Activated T-helper 17 cell treated with anti-CD3 and anti-CD28 coated beads, Interleukin-2, amount 50 U/mL, for 72 hours (primary cell): ENCODE measurements at regions not wholly inside any gene's neighbourhood (a gene's known extent, or its start where the extent isn't known, plus 50 kb on each side); places are given as distances from the start of the nearest gene placed in this dataset.

Experiments
- ATAC-seq: fragments of 150-1000 bp; cut with Tn5 transposase; replicated peaks from 2 replicates; pipeline ENCODE4 v1.10.0; 2021; ENCODE audit warnings: mild to moderate bottlenecking, moderate library complexity
- H3K27ac Mint-ChIP-seq: one replicate; pipeline ENCODE4 v1.8.0; 2022; ENCODE audit warnings: mixed read lengths
- H3K27me3 Mint-ChIP-seq: one replicate; pipeline ENCODE4 v1.8.0; 2022; ENCODE audit warnings: mixed read lengths
- H3K36me3 Mint-ChIP-seq: one replicate; pipeline ENCODE4 v1.8.0; 2022; ENCODE audit warnings: low read depth, mild to moderate bottlenecking, mixed read lengths
- H3K4me1 Mint-ChIP-seq: one replicate; pipeline ENCODE4 v1.8.0; 2022; ENCODE audit warnings: mixed read lengths
- H3K4me3 Mint-ChIP-seq: one replicate; pipeline ENCODE4 v1.8.0; 2022; ENCODE audit warnings: mild to moderate bottlenecking, mixed read lengths
- H3K9me3 Mint-ChIP-seq: one replicate; pipeline ENCODE4 v1.8.0; 2022; ENCODE audit warnings: mixed read lengths

DNA sequence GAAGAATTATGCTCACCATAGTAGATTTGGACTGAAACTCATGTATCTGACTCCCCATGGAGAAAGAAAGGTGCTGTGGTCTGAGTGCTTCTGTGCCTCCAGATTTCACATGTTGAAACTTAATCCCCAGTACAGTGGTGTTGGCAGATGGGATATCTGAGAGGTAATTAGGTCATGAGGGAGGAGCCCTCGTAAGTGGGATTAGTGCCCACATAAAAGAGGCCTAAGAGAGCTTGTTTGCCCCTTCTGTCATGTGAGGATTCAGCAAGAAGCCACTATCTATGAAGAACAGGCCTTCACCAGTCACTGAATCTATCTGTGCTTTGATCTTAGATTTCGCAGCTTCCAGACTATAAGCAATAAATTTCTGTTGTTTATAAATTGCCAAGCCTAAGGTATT, 150.1 kb downstream of the PLPP3 start:
- H3K36me3 Mint-ChIP-seq: no peaks in the 10 kb centered on the region
- no peak for ATAC-seq
- H3K27me3 Mint-ChIP-seq: peaks cover 10% of the 10 kb centered on the region
- no peaks in the 10 kb centered on the region for H3K4me1 Mint-ChIP-seq
- no peaks in the 10 kb centered on the region for H3K9me3 Mint-ChIP-seq
- H3K4me3 Mint-ChIP-seq: no peak overlapping the region
- no peak overlapping the region for H3K27ac Mint-ChIP-seq

DNA sequence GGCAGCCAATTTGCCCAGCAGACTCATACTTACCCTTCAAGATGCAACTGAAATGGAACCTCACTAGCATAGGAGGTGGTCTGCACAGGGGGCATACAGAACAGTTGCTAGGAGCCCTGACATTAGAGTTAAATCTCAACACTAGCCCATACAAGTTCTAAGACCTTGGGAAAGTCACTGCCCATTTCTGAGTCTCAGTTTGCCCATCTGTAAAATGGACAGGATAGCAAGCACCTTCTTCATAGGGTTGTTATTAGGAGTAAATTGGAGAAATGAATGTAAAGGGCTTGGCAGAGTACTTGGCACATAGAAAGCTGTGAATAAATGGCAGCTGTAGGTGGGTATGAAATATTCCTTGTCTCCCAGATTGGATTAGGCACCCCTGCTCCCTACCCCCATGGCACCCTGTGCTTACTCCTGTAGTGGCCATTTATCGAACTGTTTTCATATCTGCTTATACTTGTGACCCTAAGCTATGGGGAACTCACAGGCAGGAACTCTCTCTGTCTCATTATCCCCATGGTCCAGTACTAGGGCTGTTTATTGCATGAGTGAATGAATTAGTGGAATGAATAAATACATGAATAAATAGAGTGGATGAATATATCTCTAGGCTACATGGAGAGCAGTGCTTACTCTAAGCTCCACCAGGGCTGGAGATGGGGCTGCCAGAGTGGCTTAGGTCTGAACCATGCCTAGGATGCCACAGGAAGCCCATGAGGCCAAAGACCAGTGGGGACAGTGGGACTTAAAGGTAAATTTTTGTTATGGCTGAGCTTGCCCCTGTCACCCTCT, 152.6 kb downstream of the PLPP3 start:
- Mint-ChIP-seq H3K36me3 (no peaks in the 10 kb centered on the region), H3K4me3 (no peak overlapping the region), H3K9me3 (no peaks in the 10 kb centered on the region), H3K27me3 (no peaks in the 10 kb centered on the region), H3K27ac (no peak overlapping the region), H3K4me1 (no peaks in the 10 kb centered on the region)
- no peak for ATAC-seq

DNA sequence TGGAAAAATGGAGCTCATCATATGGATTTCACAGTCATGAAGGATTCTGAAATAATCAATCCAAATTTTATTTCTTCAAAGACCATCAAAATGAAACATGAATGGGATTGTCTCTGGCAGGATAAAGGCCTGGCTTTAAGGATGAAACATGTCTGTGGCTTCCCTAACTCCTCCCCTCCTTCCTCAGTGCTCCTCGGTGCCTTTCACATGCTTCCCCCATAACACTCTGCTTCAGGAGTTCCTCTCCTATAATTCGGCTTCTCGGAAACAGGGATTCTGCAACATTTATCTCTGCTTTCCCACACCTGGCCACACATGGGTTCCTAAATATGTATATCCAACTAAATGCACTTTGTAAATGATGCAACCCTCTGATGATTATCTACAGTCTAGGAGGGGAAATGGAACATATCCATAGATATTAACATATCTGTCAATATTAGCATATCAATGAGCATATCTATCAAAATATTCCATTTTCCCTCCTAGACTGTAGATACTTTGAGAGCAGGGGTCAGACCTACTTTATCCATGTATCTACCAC, 153.8 kb downstream of the PLPP3 start:
- no peak for ATAC-seq
- H3K36me3 Mint-ChIP-seq: no peaks in the 10 kb centered on the region
- H3K27ac Mint-ChIP-seq: no peak overlapping the region
- H3K4me1 Mint-ChIP-seq: no peaks in the 10 kb centered on the region
- H3K9me3 Mint-ChIP-seq: no peaks in the 10 kb centered on the region
- H3K27me3 Mint-ChIP-seq: peaks cover 4% of the 10 kb centered on the region
- H3K4me3 Mint-ChIP-seq: no peak overlapping the region

DNA sequence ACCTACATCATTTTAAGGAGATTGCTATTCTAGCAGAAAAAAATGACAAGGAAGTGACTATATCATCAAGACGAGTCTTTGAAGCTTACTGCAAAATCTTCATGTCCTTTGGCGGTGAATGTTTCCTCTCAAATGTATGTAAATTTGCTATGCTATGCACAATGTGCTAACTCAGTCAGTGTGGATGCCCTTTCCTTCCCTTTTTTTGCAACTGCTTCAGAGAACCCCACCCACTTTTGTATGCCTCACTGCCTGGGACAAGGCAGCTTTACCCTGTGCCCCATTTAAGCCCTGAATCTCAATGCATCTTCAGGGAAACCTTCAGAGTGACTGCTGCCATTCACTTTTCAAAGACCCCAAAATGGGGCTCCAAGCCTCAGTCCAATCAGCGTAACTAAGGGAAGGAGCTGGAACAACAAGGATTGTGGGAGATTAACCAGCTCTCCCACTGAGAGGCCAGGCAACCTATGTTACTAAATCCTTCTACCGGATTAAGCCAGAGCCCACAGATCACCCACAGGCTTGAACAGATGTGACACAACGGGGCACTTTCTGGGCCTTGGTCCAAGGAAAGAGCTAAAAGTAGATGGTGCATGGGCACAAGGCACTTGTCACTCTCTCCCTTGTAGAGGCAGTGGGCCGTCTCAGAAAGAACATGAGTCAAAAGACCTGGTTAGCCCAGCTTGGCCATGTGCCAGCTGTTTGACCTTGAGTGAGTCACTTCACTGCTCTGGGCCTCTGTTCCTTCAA, 154.4 kb downstream of the PLPP3 start:
- H3K27me3 Mint-ChIP-seq: peaks cover 4% of the 10 kb centered on the region
- H3K27ac Mint-ChIP-seq: no peak overlapping the region
- H3K4me1 Mint-ChIP-seq: no peaks in the 10 kb centered on the region
- no peaks in the 10 kb centered on the region for H3K9me3 Mint-ChIP-seq
- H3K4me3 Mint-ChIP-seq: no peak overlapping the region
- no peaks in the 10 kb centered on the region for H3K36me3 Mint-ChIP-seq
- no peak for ATAC-seq

DNA sequence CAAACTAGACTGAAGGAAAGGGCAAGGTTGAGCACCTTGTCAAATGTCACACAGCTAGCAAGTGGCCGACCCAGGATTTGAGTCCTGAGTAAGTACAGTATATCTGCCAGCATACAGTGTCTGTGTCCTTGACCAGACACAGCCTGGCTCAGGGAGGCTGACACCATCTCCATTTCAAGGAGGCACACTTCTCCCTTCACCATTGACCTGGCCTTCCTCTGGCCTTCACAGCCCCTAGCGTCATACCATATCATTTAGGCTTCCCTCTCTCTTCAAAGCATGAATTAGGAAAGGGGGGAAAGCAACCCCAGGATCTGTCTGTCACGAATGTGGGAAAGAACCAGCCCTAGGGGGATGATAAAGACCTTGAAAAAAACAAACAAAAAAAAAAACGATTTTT, 155.6 kb downstream of the PLPP3 start:
- H3K27ac Mint-ChIP-seq: no peak overlapping the region
- no peaks in the 10 kb centered on the region for H3K4me1 Mint-ChIP-seq
- no peak overlapping the region for H3K4me3 Mint-ChIP-seq
- no peaks in the 10 kb centered on the region for H3K36me3 Mint-ChIP-seq
- ATAC-seq: no peak
- H3K9me3 Mint-ChIP-seq: no peaks in the 10 kb centered on the region
- H3K27me3 Mint-ChIP-seq: peaks cover 5% of the 10 kb centered on the region

DNA sequence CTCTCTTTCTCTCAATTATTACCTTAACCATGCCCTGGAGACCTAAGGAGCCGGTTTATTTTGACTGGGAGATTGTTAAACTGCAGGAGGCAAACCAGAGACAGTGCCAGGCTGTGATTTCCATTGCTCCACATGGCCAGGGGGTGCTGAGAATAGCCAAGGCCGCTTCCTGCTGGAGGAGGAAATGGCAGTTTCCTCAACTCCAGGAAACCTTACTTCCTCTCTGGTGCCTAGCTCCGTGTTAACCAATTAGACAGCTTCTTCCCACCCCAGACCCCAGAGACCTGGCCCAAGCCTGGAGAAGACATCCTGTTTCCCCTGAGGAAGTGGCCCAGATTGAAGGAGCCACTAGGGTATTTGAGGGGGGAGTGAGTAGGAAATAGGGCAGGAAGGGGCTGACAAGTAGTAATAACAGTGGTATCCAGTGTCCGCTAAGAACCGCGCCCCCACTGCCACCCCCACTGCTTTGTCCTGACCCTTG, 161.2 kb downstream of the PLPP3 start:
- H3K4me1 Mint-ChIP-seq: no peaks in the 10 kb centered on the region
- no peaks in the 10 kb centered on the region for H3K9me3 Mint-ChIP-seq
- H3K27me3 Mint-ChIP-seq: peaks cover 10% of the 10 kb centered on the region
- ATAC-seq: no peak
- no peaks in the 10 kb centered on the region for H3K36me3 Mint-ChIP-seq
- H3K4me3 Mint-ChIP-seq: no peak overlapping the region
- H3K27ac Mint-ChIP-seq: no peak overlapping the region

DNA sequence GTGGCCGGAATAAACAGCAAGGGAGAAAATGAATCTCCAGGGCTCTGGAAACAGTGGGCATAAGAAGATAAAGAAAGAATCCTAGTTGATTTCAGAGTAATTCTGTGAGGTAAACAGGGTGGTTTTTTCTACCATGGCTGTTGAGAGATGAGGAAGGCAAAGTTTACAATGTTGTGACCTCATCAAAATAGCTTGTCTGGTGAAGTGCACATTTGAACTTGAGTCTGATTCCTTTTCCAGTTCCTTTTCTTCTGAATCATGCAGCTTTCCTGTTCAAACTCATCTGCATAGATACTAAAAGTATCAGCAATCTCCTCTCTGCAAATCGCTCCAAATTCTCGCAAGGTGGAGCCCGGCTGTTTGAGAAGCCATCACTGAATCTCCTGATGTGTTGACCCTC, 161.7 kb downstream of the PLPP3 start:
- no peaks in the 10 kb centered on the region for H3K9me3 Mint-ChIP-seq
- H3K4me3 Mint-ChIP-seq: no peak overlapping the region
- H3K27ac Mint-ChIP-seq: no peak overlapping the region
- H3K27me3 Mint-ChIP-seq: peaks cover 10% of the 10 kb centered on the region
- no peaks in the 10 kb centered on the region for H3K4me1 Mint-ChIP-seq
- H3K36me3 Mint-ChIP-seq: no peaks in the 10 kb centered on the region
- no peak for ATAC-seq

DNA sequence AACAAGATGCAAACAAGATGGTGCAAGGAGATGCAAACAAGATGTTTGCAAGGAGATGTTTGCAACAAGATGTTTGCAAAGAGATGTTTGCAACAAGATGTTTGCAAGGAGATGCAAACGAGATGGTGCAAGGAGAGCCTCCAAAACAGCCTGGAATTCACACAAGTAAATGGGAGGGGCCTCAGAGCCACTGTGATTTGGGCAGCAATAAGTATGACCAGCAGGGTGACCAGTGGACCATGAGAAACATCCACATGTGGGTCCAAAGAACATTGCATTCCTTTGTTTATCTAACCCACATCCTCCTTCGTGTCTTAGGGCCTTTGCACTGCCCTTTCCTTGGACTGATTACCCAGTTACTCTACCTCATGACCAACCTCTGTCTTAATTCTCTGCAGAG, 162.9 kb downstream of the PLPP3 start:
- Mint-ChIP-seq H3K4me1 (no peaks in the 10 kb centered on the region), H3K27ac (no peak overlapping the region), H3K27me3 (peaks cover 10% of the 10 kb centered on the region), H3K4me3 (no peak overlapping the region), H3K36me3 (no peaks in the 10 kb centered on the region), H3K9me3 (no peaks in the 10 kb centered on the region)
- no peak for ATAC-seq

DNA sequence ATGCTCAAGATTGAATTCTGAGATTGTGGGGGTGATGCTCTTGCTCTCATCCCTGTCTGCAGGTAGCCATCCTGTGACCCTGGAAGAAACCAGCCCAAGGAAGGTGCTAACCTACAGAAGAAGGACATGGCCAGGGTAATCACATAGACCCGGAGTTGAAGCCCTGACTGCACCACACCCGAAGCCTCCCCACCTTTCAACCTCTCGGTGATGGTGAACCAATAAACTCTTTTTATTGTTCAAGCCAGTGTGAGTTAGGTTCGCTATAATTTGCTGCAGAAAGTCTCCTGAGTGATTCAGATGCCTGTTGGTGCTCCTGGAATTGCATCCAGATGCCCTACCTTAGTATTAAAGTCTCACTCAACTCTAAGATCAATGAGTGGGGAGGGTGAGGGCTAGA, 163.6 kb downstream of the PLPP3 start:
- Mint-ChIP-seq H3K9me3 (no peaks in the 10 kb centered on the region), H3K27ac (no peak overlapping the region), H3K27me3 (peaks cover 6% of the 10 kb centered on the region), H3K36me3 (no peaks in the 10 kb centered on the region), H3K4me1 (no peaks in the 10 kb centered on the region), H3K4me3 (no peak overlapping the region)
- no peak for ATAC-seq

DNA sequence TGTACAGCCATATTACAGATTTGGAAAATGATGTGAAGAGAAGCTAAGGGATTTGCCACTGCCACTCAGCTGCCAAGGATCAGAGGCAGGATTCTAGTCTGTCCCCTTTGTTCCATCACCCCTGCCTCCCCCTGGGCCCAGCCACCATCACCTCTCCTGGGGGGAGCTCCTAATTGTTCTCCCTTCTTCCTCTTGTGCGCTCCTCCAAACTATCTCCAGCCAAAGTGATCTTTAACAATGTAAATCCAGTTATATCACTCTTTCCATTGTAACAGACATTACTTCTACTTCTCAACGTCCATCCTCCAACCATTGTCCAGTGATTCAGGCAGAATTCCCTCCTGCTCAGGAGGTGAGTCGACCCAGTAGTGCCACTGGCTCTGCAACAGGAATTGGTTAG, 164.1 kb downstream of the PLPP3 start:
- Mint-ChIP-seq H3K4me3 (no peak overlapping the region), H3K4me1 (no peaks in the 10 kb centered on the region), H3K27me3 (peaks cover 6% of the 10 kb centered on the region), H3K9me3 (no peaks in the 10 kb centered on the region), H3K36me3 (no peaks in the 10 kb centered on the region), H3K27ac (no peak overlapping the region)
- no peak for ATAC-seq

DNA sequence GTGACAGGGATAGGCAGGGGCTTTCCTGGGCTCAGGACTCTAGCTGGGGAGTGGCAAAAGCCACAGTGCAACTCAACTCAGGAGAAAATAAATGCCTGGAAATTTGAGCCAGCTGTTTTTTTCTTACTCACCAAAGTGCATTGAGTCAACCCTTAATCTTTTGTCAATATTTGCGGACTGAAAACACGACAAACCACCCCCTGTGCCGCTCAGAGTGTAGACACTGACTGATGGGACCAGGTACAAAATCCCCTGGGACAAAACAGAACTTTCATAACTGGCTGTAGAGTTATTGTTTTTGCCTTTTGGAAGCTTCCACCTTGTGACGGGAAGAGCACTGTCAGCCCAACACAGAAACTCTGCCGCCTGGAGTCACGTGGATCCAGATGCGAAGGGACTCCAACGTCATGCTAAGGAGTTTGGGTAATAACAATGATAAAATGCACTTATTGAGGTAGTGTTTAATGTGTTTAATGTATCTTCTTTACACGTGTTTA, 164.6 kb downstream of the PLPP3 start:
- no peaks in the 10 kb centered on the region for H3K36me3 Mint-ChIP-seq
- H3K27me3 Mint-ChIP-seq: peaks cover 6% of the 10 kb centered on the region
- no peaks in the 10 kb centered on the region for H3K9me3 Mint-ChIP-seq
- no peak for ATAC-seq
- no peaks in the 10 kb centered on the region for H3K4me1 Mint-ChIP-seq
- H3K4me3 Mint-ChIP-seq: no peak overlapping the region
- no peak overlapping the region for H3K27ac Mint-ChIP-seq

DNA sequence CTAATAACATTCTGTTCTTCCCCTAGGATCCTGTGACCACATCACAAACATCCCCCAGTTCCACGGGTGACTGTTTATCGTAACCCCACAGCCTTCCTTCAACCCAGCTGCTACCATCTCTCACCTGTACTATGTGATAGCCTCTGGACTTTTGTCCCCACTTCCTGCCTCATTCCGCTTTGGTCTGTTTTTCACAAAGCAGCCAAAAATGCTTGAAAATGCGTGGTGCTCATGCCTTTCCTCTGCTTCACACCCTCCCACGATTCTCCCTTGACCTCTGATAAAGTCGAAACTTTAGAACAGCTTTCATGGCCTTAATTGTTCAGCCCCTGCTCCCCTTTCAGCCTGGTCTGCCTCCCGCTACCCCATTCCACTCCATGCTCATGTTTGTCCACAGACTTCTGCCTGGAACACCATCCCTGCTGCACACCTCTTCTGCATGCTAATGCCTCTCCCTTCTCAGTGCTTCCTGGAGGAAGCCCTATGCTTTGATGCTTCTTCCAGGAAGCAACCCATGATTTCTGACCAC, 165.6 kb downstream of the PLPP3 start:
- no peak overlapping the region for H3K27ac Mint-ChIP-seq
- no peaks in the 10 kb centered on the region for H3K9me3 Mint-ChIP-seq
- no peak overlapping the region for H3K4me3 Mint-ChIP-seq
- no peak for ATAC-seq
- no peaks in the 10 kb centered on the region for H3K36me3 Mint-ChIP-seq
- H3K27me3 Mint-ChIP-seq: peaks cover 5% of the 10 kb centered on the region
- H3K4me1 Mint-ChIP-seq: no peaks in the 10 kb centered on the region

DNA sequence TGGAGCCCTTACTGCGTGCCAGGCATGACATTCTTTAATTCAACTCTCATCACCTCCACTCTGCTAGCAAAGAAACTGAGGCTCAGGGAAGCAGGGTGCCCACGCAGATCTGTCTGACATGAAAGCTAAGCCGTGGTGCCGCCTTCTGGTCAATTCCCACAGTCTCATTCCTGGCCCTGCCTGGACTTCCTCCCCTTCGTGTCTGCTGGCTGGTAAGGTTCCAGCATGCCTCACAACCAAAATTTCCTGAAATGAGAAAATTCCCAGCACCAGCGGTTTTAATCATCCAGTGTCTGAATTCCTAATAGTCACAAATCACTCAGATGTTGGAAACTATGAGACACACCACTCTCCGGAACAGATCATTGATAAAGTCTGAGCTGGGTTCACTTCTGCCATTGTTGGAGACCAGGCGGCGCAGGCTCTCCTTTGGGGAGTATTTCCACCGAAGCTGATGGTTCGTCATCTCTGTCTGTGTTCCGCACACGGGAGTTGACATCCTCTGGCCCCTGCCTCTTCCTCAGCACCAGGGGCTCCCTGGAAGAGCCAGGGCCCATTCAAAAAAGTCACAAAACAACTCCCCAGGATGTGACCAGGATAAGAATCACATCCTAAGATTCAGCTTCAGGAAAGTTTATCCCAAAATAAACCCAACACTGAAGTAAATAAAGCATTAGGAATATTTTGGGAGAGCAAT, 167.7 kb downstream of the PLPP3 start:
- H3K27ac Mint-ChIP-seq: no peak overlapping the region
- no peaks in the 10 kb centered on the region for H3K36me3 Mint-ChIP-seq
- H3K27me3 Mint-ChIP-seq: peaks cover 6% of the 10 kb centered on the region
- H3K9me3 Mint-ChIP-seq: no peaks in the 10 kb centered on the region
- no peak for ATAC-seq
- H3K4me3 Mint-ChIP-seq: no peak overlapping the region
- H3K4me1 Mint-ChIP-seq: no peaks in the 10 kb centered on the region

DNA sequence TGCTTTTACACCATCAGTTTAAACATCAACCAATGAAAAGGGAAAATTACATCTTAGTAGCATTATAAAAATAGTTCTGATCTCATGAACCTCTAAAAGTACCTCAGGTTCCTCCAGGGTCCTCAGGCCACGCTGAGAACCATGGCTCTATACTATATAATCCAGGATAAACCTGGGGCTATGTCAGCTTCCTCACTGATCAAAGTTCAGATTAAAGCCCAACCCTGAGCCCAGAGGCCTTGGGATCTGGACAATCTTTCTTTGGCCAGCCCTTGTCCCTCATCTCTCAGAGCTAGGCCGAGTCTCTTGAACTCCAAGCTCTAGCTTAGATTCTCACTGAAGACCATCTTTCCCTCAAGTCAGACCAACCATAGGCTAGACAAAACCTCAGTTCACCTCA, 168.3 kb downstream of the PLPP3 start:
- Mint-ChIP-seq H3K4me3 (no peak overlapping the region), H3K4me1 (no peaks in the 10 kb centered on the region), H3K36me3 (no peaks in the 10 kb centered on the region), H3K27ac (no peak overlapping the region), H3K27me3 (peaks cover 6% of the 10 kb centered on the region), H3K9me3 (no peaks in the 10 kb centered on the region)
- ATAC-seq: no peak
